ENCODE measurements at regions not wholly inside any gene's neighbourhood (a gene's known extent, or its start where the extent isn't known, plus 50 kb on each side); places are given as distances from the start of the nearest gene placed in this dataset.

DNA sequence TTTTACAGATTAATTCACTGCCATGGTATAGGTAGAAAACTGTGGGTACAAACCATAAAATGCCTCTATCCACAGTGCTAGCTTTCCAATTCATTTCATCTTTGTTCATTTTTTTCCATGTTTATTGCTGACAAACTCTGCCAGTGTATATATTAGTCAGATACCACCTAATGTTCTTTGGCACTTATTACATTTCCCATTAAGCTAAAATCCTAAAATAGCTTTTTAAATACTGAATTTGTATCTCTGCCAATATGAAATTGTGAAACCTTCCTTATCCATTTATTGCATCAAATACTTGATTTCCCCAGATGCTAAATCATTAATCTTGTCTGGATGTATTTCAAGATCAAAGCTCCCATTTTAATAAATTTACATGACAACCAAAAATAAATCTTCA, 150.1 kb upstream of the FSCB start:
- CTCF ChIA-PET = no interaction called here
- POLR2A ChIA-PET = no interaction called here
- Mint-ChIP-seq H3K27ac (no peak overlapping the region), H3K27me3 (no peaks in the 10 kb centered on the region), H3K4me1 (peaks cover 1% of the 10 kb centered on the region), H3K9me3 (no peaks in the 10 kb centered on the region), H3K4me3 (no peak overlapping the region), H3K36me3 (ENCODE audit: low read depth) (no peaks in the 10 kb centered on the region)
- no peak for DNase-seq

DNA sequence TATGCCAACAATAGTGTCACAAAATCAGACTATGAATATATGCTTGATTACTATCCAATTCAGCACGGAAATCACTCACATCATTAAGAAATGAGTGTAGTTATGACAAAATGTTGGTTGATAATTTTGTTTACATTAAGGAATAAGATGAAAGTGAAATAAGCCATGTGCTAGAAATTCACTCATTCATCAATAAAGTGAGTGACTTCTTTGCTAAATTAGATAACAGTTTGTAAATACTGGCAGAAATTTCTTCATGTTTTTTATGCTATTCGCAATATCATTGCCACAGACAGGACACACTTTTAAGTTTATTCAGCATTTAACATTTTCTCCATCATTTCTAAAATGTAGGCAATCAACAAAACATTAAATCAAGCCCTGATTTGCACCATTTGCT, 147.5 kb upstream of the FSCB start:
- CTCF ChIA-PET = no interaction called here

GRCh38 chr14:44653641-44654040, 146.6 kb upstream of the FSCB start:
- Mint-ChIP-seq H3K36me3 (ENCODE audit: low read depth) (no peaks in the 10 kb centered on the region), H3K9me3 (no peaks in the 10 kb centered on the region), H3K4me3 (no peak overlapping the region), H3K27me3 (no peaks in the 10 kb centered on the region), H3K27ac (no peak overlapping the region), H3K4me1 (no peaks in the 10 kb centered on the region)
- CTCF ChIA-PET = no interaction called here
- DNase-seq = no peak
- POLR2A ChIA-PET = no interaction called here

More for the DNA sequence above, 147.5 kb upstream of the FSCB start:
- no peaks in the 10 kb centered on the region for H3K4me1 Mint-ChIP-seq
- no peak for DNase-seq
- no peaks in the 10 kb centered on the region for H3K9me3 Mint-ChIP-seq
- POLR2A ChIA-PET = no interaction called here
- H3K27me3 Mint-ChIP-seq = no peaks in the 10 kb centered on the region
- H3K4me3 Mint-ChIP-seq = no peak overlapping the region
- no peak overlapping the region for H3K27ac Mint-ChIP-seq
- H3K36me3 Mint-ChIP-seq (ENCODE audit: low read depth) = no peaks in the 10 kb centered on the region

GRCh38 chr14:44652640-44653039, 145.6 kb upstream of the FSCB start:
- CTCF ChIA-PET = no interaction called here
- H3K4me1 Mint-ChIP-seq = no peaks in the 10 kb centered on the region
- POLR2A ChIA-PET = no interaction called here

GRCh38 chr14:44649061-44649460, 142.0 kb upstream of the FSCB start:
- Mint-ChIP-seq H3K4me3 (no peak overlapping the region), H3K27ac (no peak overlapping the region), H3K27me3 (no peaks in the 10 kb centered on the region), H3K9me3 (no peaks in the 10 kb centered on the region), H3K36me3 (ENCODE audit: low read depth) (no peaks in the 10 kb centered on the region), H3K4me1 (no peaks in the 10 kb centered on the region)
- CTCF ChIA-PET = no interaction called here
- no peak for DNase-seq
- POLR2A ChIA-PET = no interaction called here

More at GRCh38 chr14:44652640-44653039, 145.6 kb upstream of the FSCB start:
- Mint-ChIP-seq H3K27me3 (no peaks in the 10 kb centered on the region), H3K9me3 (no peaks in the 10 kb centered on the region), H3K27ac (no peak overlapping the region), H3K4me3 (no peak overlapping the region), H3K36me3 (ENCODE audit: low read depth) (no peaks in the 10 kb centered on the region)
- no peak for DNase-seq

- Mint-ChIP-seq H3K4me1 (no peaks in the 10 kb centered on the region), H3K36me3 (ENCODE audit: low read depth) (no peaks in the 10 kb centered on the region), H3K27ac (no peak overlapping the region), H3K27me3 (no peaks in the 10 kb centered on the region), H3K4me3 (no peak overlapping the region), H3K9me3 (no peaks in the 10 kb centered on the region)
- DNase-seq = no peak
- CTCF ChIA-PET = no interaction called here
- POLR2A ChIA-PET = no interaction called here
These were observed 133.3 kb upstream of the FSCB start for GRCh38 chr14:44640416-44640815.

DNA sequence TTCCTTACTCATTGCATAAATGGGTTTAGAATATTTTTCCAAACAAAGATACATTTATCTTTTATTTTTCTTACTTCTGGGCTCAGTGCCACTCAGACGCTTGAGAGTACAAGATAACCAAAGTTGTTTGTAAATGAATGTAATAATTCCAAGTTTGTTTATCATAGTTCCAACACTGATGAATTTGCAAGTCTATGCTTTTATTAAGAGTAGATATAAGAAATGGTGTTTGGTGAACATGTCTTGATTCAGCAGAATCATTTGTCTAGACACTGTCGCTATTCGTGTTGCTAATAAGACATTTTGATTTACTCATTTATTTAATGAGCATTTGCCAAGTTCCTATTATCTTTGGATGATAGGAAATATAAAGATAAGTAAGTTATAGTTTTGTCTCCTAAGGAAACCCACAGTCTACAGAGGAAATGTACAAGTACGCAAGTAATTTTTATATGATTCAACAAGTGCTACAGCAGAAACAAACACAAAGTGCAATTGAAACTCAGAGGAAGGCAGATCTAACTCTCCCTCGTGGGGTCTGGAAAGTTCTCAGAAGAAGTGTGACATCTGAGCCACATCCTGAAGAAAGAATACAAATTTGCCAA, 132.8 kb upstream of the FSCB start:
- CTCF ChIA-PET = no interaction called here
- Mint-ChIP-seq H3K4me1 (no peaks in the 10 kb centered on the region), H3K36me3 (ENCODE audit: low read depth) (no peaks in the 10 kb centered on the region), H3K27ac (no peak overlapping the region), H3K9me3 (no peaks in the 10 kb centered on the region), H3K4me3 (no peak overlapping the region), H3K27me3 (no peaks in the 10 kb centered on the region)
- POLR2A ChIA-PET = no interaction called here
- DNase-seq = no peak

DNA sequence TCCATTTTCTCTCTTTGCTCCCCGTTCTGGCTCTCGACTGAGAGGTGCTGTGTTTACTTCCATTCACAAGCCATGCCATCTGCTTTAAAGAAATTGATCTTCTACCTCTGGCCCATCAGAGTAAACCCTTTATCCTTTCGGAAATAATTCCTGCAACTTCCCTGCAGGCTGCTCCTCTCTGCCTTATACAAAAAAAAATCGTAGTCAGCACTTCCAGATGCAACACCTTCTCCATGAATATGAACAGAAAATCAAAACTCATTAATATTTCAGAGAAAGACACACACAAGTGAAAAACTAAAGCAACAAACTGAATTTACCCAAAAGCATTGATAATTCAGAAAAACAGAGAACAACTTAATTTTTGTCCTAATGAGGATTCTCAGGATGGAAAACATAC, 127.6 kb upstream of the FSCB start:
- no peak for DNase-seq
- ChIA-PET CTCF (no interaction called here), POLR2A (no interaction called here)
- H3K27me3 Mint-ChIP-seq = no peaks in the 10 kb centered on the region
- no peaks in the 10 kb centered on the region for H3K36me3 Mint-ChIP-seq (ENCODE audit: low read depth)
- no peaks in the 10 kb centered on the region for H3K4me1 Mint-ChIP-seq
- H3K27ac Mint-ChIP-seq = no peak overlapping the region
- no peak overlapping the region for H3K4me3 Mint-ChIP-seq
- peaks cover 8% of the 10 kb centered on the region for H3K9me3 Mint-ChIP-seq

DNA sequence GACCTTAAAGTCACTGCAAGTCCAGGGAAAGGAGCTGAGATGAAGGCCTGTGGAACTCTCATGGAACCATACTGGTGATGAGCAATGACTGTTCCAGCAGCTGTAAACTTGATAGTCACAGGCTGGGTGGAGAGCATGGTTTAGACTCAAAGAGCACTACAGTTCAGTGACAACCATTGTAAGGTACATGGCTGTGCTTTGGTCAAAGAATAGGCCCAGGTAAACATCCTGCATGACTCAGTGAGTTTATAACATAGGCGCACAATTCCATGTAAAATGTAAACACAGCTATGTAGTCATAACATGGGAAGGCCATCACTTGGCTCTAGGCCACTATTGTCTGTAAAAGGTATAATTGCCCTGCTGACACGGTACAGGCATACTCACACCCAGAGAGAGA, 119.3 kb upstream of the FSCB start:
- H3K4me1 Mint-ChIP-seq = no peaks in the 10 kb centered on the region
- no peaks in the 10 kb centered on the region for H3K36me3 Mint-ChIP-seq (ENCODE audit: low read depth)
- no peak overlapping the region for H3K4me3 Mint-ChIP-seq
- peaks cover under 1% of the 10 kb centered on the region for H3K9me3 Mint-ChIP-seq
- ChIA-PET CTCF (interaction anchor here (1.3 kb wide), 1 partner anchor 10 kb away, joined by 3 read pairs; no protein-coding TSS in a partner anchor), POLR2A (no interaction called here)
- no peak for DNase-seq
- H3K27ac Mint-ChIP-seq = no peak overlapping the region
- H3K27me3 Mint-ChIP-seq = no peaks in the 10 kb centered on the region

- no peak overlapping the region for H3K27ac Mint-ChIP-seq
- H3K36me3 Mint-ChIP-seq (ENCODE audit: low read depth) = no peaks in the 10 kb centered on the region
- ChIA-PET POLR2A (no interaction called here), CTCF (no interaction called here)
- no peak for DNase-seq
- H3K4me1 Mint-ChIP-seq = no peaks in the 10 kb centered on the region
- no peak overlapping the region for H3K4me3 Mint-ChIP-seq
- H3K27me3 Mint-ChIP-seq = no peaks in the 10 kb centered on the region
- no peaks in the 10 kb centered on the region for H3K9me3 Mint-ChIP-seq
These were observed 118.0 kb upstream of the FSCB start for GRCh38 chr14:44625098-44625497.

DNA sequence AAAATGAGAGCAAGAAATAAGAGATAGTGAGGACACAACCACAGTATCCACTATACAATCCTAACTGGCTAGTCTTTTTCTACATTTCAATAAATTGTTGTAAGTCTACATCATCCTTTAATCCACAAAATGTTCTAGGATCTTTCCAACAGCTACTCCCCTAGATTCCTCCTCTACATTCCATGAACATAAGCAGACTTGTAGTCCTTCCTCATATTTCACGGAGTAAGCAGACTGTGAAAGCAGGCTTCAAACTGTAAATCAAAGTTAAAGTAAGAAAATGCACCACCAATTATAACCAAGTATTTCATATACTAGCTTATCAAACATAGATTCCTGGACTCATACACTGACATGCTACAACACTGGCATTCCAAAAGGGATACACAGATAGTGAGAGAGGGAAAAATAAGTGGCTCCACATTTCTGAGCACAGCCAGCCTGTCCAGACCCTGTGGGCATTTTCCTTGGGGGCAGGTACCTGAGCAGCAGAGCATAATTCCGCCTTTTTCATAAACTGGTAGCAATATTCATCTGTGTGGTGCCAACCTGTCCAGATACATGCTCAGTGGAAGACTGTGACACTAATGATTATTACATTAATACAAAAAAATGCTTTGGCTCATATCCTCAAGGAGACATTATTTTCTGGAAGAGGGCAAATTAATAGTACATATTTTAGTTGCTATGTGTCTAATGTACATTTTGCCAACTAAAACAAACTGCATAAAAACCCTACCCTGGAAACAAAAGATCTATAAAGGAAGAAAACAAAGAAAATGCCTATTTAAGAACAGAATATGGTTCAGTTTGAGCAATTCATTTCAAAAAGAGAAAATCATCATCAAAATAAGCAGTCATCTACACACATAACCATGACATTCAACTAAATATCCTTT, 113.3 kb upstream of the FSCB start:
- H3K9me3 Mint-ChIP-seq = no peaks in the 10 kb centered on the region
- no peaks in the 10 kb centered on the region for H3K4me1 Mint-ChIP-seq
- H3K27me3 Mint-ChIP-seq = no peaks in the 10 kb centered on the region
- POLR2A ChIA-PET = no interaction called here
- H3K4me3 Mint-ChIP-seq = no peak overlapping the region
- H3K36me3 Mint-ChIP-seq (ENCODE audit: low read depth) = no peaks in the 10 kb centered on the region
- CTCF ChIA-PET = no interaction called here
- DNase-seq = no peak
- H3K27ac Mint-ChIP-seq = no peak overlapping the region

- no peaks in the 10 kb centered on the region for H3K27me3 Mint-ChIP-seq
- H3K27ac Mint-ChIP-seq = no peak overlapping the region
- no peaks in the 10 kb centered on the region for H3K36me3 Mint-ChIP-seq (ENCODE audit: low read depth)
- no peaks in the 10 kb centered on the region for H3K4me1 Mint-ChIP-seq
- ChIA-PET POLR2A (no interaction called here), CTCF (interaction anchor here (1.3 kb wide), 1 partner anchor 10 kb away, joined by 3 read pairs; no protein-coding TSS in a partner anchor)
- H3K4me3 Mint-ChIP-seq = no peak overlapping the region
- no peak for DNase-seq
- H3K9me3 Mint-ChIP-seq = no peaks in the 10 kb centered on the region
These were observed 109.1 kb upstream of the FSCB start for GRCh38 chr14:44616204-44616603.

GRCh38 chr14:44613061-44613712, 106.1 kb upstream of the FSCB start:
- POLR2A ChIA-PET = no interaction called here
- H3K4me3 Mint-ChIP-seq = no peak overlapping the region
- DNase-seq = no peak
- CTCF ChIA-PET = no interaction called here
- no peaks in the 10 kb centered on the region for H3K36me3 Mint-ChIP-seq (ENCODE audit: low read depth)
- no peak overlapping the region for H3K27ac Mint-ChIP-seq
- no peaks in the 10 kb centered on the region for H3K9me3 Mint-ChIP-seq
- no peaks in the 10 kb centered on the region for H3K27me3 Mint-ChIP-seq
- H3K4me1 Mint-ChIP-seq = no peaks in the 10 kb centered on the region

Measured in activated CD4-positive, alpha-beta T cell treated with anti-CD3 and anti-CD28 coated beads, Interleukin-2, amount 10 ng/mL, durations not matched to agents 7 days and 5 days (primary cell).